T-cell (primary cell): ENCODE measurements at regions not wholly inside any gene's neighbourhood (a gene's known extent, or its start where the extent isn't known, plus 50 kb on each side); places are given as distances from the start of the nearest gene placed in this dataset.
A peak's percentile ranks its signal among the peaks of the same experiment; 100 is the strongest.

Source experiments
- ATAC-seq, 4 experiments: fragments of 200-7000 bp in 3 of 4; fragments of 150-1000 bp in 1 of 4; cut with Tn5 transposase; replicated peaks in 1 of 4; 1 replicate in 3 of 4; 2 replicates in 1 of 4; pipeline ENCODE4 v1.10.0; 2021; ENCODE audit warnings: moderate library complexity in 3 of 4, mild to moderate bottlenecking in 2 of 4, moderate number of reproducible peaks in 1 of 4
- CTCF ChIA-PET, 2 donors: fragments of 300-600 bp; sonication (Branson Sonifier 250); formaldehyde crosslinking; loops; one replicate each; lab custom pipeline; 2022; ENCODE audit warnings: antibody characterized with exemption in 2 of 2; lab: Charles Lee
- POLR2A ChIA-PET, 2 donors: fragments of 300-600 bp; sonication (Branson Sonifier 250); formaldehyde crosslinking; loops; one replicate each; lab custom pipeline; 2022; ENCODE audit warnings: antibody characterized with exemption in 2 of 2; lab: Charles Lee
- DNase-seq, 35 experiments: peaks; one replicate each; pipeline versions ENCODE4 v3.0.0 to v3.0.0-alpha.2; 2013 to 2023
- H3K27ac ChIP-seq: one replicate; pipeline ENCODE4 v1.5.1; 2013; ENCODE audit warnings: low read length
- H3K27me3 ChIP-seq, 2 experiments: replicated peaks in 1 of 2; 1 replicate in 1 of 2; 2 replicates in 1 of 2; pipeline versions ENCODE4 v1.6.1 to v1.7.0; 2013; ENCODE audit warnings: low read length in 1 of 2, mixed read lengths in 1 of 2; ENCODE audit not compliant: control insufficient read depth in 2 of 2, insufficient read depth in 2 of 2; ENCODE audit errors: extremely low read depth in 1 of 2
- H3K36me3 ChIP-seq, 2 donors: 1 replicate in 1 of 2; 2 replicates in 1 of 2; pipeline versions ENCODE4 v1.6.1 to v1.7.0; 2013; ENCODE audit warnings: low read length in 1 of 2; ENCODE audit not compliant: control insufficient read depth in 2 of 2, insufficient read depth in 1 of 2; ENCODE audit errors: extremely low read depth in 1 of 2
- H3K4me1 ChIP-seq, 2 experiments: 1 replicate in 1 of 2; 2 replicates in 1 of 2; pipeline versions ENCODE4 v1.6.1 to v1.7.0; 2013; ENCODE audit warnings: low read length in 2 of 2, mixed read lengths in 1 of 2; ENCODE audit not compliant: insufficient read depth in 2 of 2, control insufficient read depth in 1 of 2; ENCODE audit errors: extremely low read depth in 1 of 2
- H3K4me3 ChIP-seq, 2 donors: 1 replicate in 1 of 2; 2 replicates in 1 of 2; pipeline versions ENCODE4 v1.5.1 to v1.7.0; 2013; ENCODE audit warnings: mild to moderate bottlenecking in 2 of 2, low read length in 1 of 2, moderate library complexity in 1 of 2; ENCODE audit not compliant: control insufficient read depth in 1 of 2; ENCODE audit errors: extremely low read depth in 1 of 2
- H3K9me3 ChIP-seq: 2 replicates; pipeline ENCODE4 v1.7.0; 2013
- H3K27ac Mint-ChIP-seq, 2 donors: one replicate each; pipeline ENCODE4 v1.8.0; 2020 to 2021; ENCODE audit warnings: mild to moderate bottlenecking in 2 of 2, mixed read lengths in 2 of 2
- H3K27me3 Mint-ChIP-seq, 2 donors: one replicate each; pipeline ENCODE4 v1.8.0; 2021 to 2022; ENCODE audit warnings: mixed read lengths in 2 of 2
- H3K36me3 Mint-ChIP-seq: one replicate; pipeline ENCODE4 v1.8.0; 2021; ENCODE audit warnings: mixed read lengths
- H3K4me1 Mint-ChIP-seq, 3 donors: one replicate each; pipeline ENCODE4 v1.8.0; 2020 to 2022; ENCODE audit warnings: mixed read lengths in 3 of 3, mild to moderate bottlenecking in 1 of 3
- H3K4me3 Mint-ChIP-seq, 3 donors: one replicate each; pipeline ENCODE4 v1.8.0; 2020 to 2022; ENCODE audit warnings: mild to moderate bottlenecking in 3 of 3, mixed read lengths in 3 of 3, moderate library complexity in 3 of 3
- H3K9me3 Mint-ChIP-seq, 3 donors: one replicate each; pipeline ENCODE4 v1.8.0; 2020 to 2022; ENCODE audit warnings: mixed read lengths in 3 of 3
- WGBS: methylation state at CpG from one replicate; pipeline ENCODE4 v1.1.5; 2013; ENCODE audit warnings: missing lambda C conversion rate; ENCODE audit not compliant: insufficient coverage; 5-methylcytosine and 5-hydroxymethylcytosine counted together

GRCh38 chr2:46239175-46239846 is 57.9 kb upstream of the EPAS1 start:
- peaks cover 11 to 23% of the 10 kb centered on the region in 2 experiments for H3K4me1 ChIP-seq
- no peaks in the 10 kb centered on the region for H3K27me3 ChIP-seq
- H3K9me3 ChIP-seq, result no peaks in the 10 kb centered on the region
- no peaks in the 10 kb centered on the region for H3K9me3 Mint-ChIP-seq
- H3K27ac Mint-ChIP-seq, result peak overlapping the region; percentile 92
- H3K4me1 Mint-ChIP-seq, result peaks cover 27 to 45% (median 42%) of the 10 kb centered on the region in 3 donors
- H3K27me3 Mint-ChIP-seq, result no peaks in the 10 kb centered on the region
- H3K36me3 Mint-ChIP-seq, result no peaks in the 10 kb centered on the region
- H3K36me3 ChIP-seq, result no peaks in the 10 kb centered on the region
- no peak overlapping the region for H3K4me3 ChIP-seq
- DNase-seq (peak in 1 of 35 experiments; percentile 28), ATAC-seq (peak in 3 of 4 experiments; percentile 14 to 40 (median 18))
- POLR2A ChIA-PET, result interaction anchor here in 1 of 2 donors (0.5 kb wide), 1 partner anchor 333 kb away, joined by 3 read pairs; no protein-coding TSS in a partner anchor
- CTCF ChIA-PET, result interaction anchor here in 1 of 2 donors (1.3 kb wide), 2 partner anchors 9 to 177 kb away, joined by 4 to 7 read pairs; no protein-coding TSS in a partner anchor
- peak overlapping the region in 1 of 3 donors; percentile 31 for H3K4me3 Mint-ChIP-seq
- WGBS, result 88% methylated on average over 1 of the region's 5 CpGs
- peak overlapping the region; percentile 76 for H3K27ac ChIP-seq

- peak; percentile 95 to 100 (median 98) for ATAC-seq
- Histone ChIP-seq H3K36me3 (no peaks in the 10 kb centered on the region), H3K9me3 (no peaks in the 10 kb centered on the region), H3K27me3 (no peaks in the 10 kb centered on the region), H3K4me1 (peaks cover 11 to 23% of the 10 kb centered on the region in 2 experiments), H3K4me3 (no peak overlapping the region), H3K27ac (peak overlapping the region; percentile 76)
- H3K9me3 Mint-ChIP-seq, result no peaks in the 10 kb centered on the region
- H3K27ac Mint-ChIP-seq, result peak overlapping the region; percentile 92
- 8% methylated on average over 4 of the region's 4 CpGs for WGBS
- H3K27me3 Mint-ChIP-seq, result no peaks in the 10 kb centered on the region
- H3K4me3 Mint-ChIP-seq, result peak overlapping the region in 1 of 3 donors; percentile 31
- DNase-seq, result peak; percentile 25 to 76 (median 52)
- H3K36me3 Mint-ChIP-seq, result no peaks in the 10 kb centered on the region
- ChIA-PET CTCF (interaction anchor here in 1 of 2 donors (0.6 to 1.3 kb wide), 3 partner anchors 10 to 301 kb away, joined by 3 to 7 read pairs (median 4); no protein-coding TSS in a partner anchor), POLR2A (interaction anchor here in 1 of 2 donors (0.5 kb wide), 1 partner anchor 332 kb away, joined by 3 read pairs; no protein-coding TSS in a partner anchor)
- H3K4me1 Mint-ChIP-seq, result peaks cover 27 to 45% (median 42%) of the 10 kb centered on the region in 3 donors
These were observed 57.4 kb upstream of the EPAS1 start for GRCh38 chr2:46239847-46240181.

- DNase-seq (no peak), ATAC-seq (no peak)
- Histone ChIP-seq H3K4me1 (peaks cover 11 to 19% of the 10 kb centered on the region in 2 experiments), H3K27me3 (no peaks in the 10 kb centered on the region), H3K4me3 (no peak overlapping the region), H3K9me3 (no peaks in the 10 kb centered on the region), H3K27ac (no peak overlapping the region), H3K36me3 (no peaks in the 10 kb centered on the region)
- WGBS, result 63% methylated on average over 1 of the region's 2 CpGs
- Mint-ChIP-seq H3K4me3 (no peak overlapping the region), H3K27me3 (no peaks in the 10 kb centered on the region), H3K27ac (no peak overlapping the region), H3K4me1 (peaks cover 26 to 40% (median 39%) of the 10 kb centered on the region in 3 donors), H3K9me3 (no peaks in the 10 kb centered on the region), H3K36me3 (no peaks in the 10 kb centered on the region)
- ChIA-PET CTCF (interaction anchor here in 1 of 2 donors (0.6 kb wide), 1 partner anchor 1157 kb away, joined by 5 read pairs; no protein-coding TSS in a partner anchor), POLR2A (no interaction called here)
These were observed 55.9 kb upstream of the EPAS1 start for GRCh38 chr2:46241344-46241743.

- ChIA-PET CTCF (no interaction called here), POLR2A (no interaction called here)
- H3K27me3 ChIP-seq, result peaks cover 0 to 3% of the 10 kb centered on the region in 2 experiments
- Mint-ChIP-seq H3K27me3 (no peaks in the 10 kb centered on the region), H3K4me1 (peaks cover 0 to 5% (median 5%) of the 10 kb centered on the region in 3 donors), H3K4me3 (no peak overlapping the region), H3K9me3 (peaks cover 0 to 6% (median 0%) of the 10 kb centered on the region in 3 donors), H3K27ac (no peak overlapping the region), H3K36me3 (no peaks in the 10 kb centered on the region)
- H3K36me3 ChIP-seq, result no peaks in the 10 kb centered on the region
- no peaks in the 10 kb centered on the region for H3K4me1 ChIP-seq
- no peaks in the 10 kb centered on the region for H3K9me3 ChIP-seq
- ATAC-seq (no peak), DNase-seq (no peak)
- WGBS, result 96% methylated on average over 4 of the region's 7 CpGs
- H3K4me3 ChIP-seq, result no peak overlapping the region
- H3K27ac ChIP-seq, result no peak overlapping the region
These were observed 51.3 kb upstream of the EPAS1 start for GRCh38 chr2:46245869-46246268.

GRCh38 chr2:46246790-46247189 is 50.4 kb upstream of the EPAS1 start:
- H3K4me3 Mint-ChIP-seq, result no peak overlapping the region
- H3K27me3 ChIP-seq, result peaks cover 0 to 5% of the 10 kb centered on the region in 2 experiments

More at GRCh38 chr2:46246790-46247189, 50.4 kb upstream of the EPAS1 start:
- H3K4me1 ChIP-seq, result no peaks in the 10 kb centered on the region
- no peak overlapping the region for H3K27ac ChIP-seq
- Mint-ChIP-seq H3K9me3 (peaks cover 0 to 6% (median 0%) of the 10 kb centered on the region in 3 donors), H3K27me3 (no peaks in the 10 kb centered on the region), H3K27ac (no peak overlapping the region), H3K36me3 (no peaks in the 10 kb centered on the region), H3K4me1 (peaks cover 0 to 5% (median 0%) of the 10 kb centered on the region in 3 donors)
- WGBS, result no CpG with 5 or more reads among the region's 1 CpG
- DNase-seq, result no peak
- H3K9me3 ChIP-seq, result no peaks in the 10 kb centered on the region
- no peak overlapping the region for H3K4me3 ChIP-seq
- POLR2A ChIA-PET, result no interaction called here
- no peaks in the 10 kb centered on the region for H3K36me3 ChIP-seq
- ATAC-seq, result no peak
- CTCF ChIA-PET, result no interaction called here
